H1 (cell line): ENCODE measurements at regions not wholly inside any gene's neighbourhood (a gene's known extent, or its start where the extent isn't known, plus 50 kb on each side); places are given as distances from the start of the nearest gene placed in this dataset.

Experiments used
- CTCF ChIA-PET: fragments of 300-600 bp; sonication (Branson Sonifier 250); formaldehyde crosslinking; loops from one replicate; lab custom pipeline; 2021; ENCODE audit not compliant: partially characterized antibody; lab: Charles Lee
- POLR2A ChIA-PET: fragments of 300-600 bp; sonication (Branson Sonifier 250); formaldehyde crosslinking; loops from one replicate; lab custom pipeline; 2021; ENCODE audit warnings: inconsistent platforms; ENCODE audit not compliant: partially characterized antibody; lab: Charles Lee
- DNase-seq, 2 experiments: peaks; one replicate each; pipeline versions ENCODE4 v3.0.0 to v3.0.0-alpha.2; 2010 to 2022; ENCODE audit warnings: low spot score in 2 of 2, low read depth in 1 of 2, mixed read lengths in 1 of 2
- FAIRE-seq: peaks from 2 replicates; lab custom pipeline; 2011; peaks lifted over from hg19 to GRCh38; lab: Jason Lieb, UNC
- H2AFZ ChIP-seq: 2 replicates; pipeline ENCODE4 v1.8.1; 2012; ENCODE audit warnings: low read length, inconsistent platforms
- H2AK5ac ChIP-seq: 2 replicates; pipeline ENCODE4 v1.6.1; 2013; ENCODE audit warnings: low read depth, low read length
- H2BK120ac ChIP-seq: replicated peaks from 2 replicates; pipeline ENCODE3; 2013; ENCODE audit warnings: low read depth, low read length, inconsistent platforms
- H2BK12ac ChIP-seq: 2 replicates; pipeline ENCODE4 v1.6.1; 2013; ENCODE audit warnings: low read depth, low read length
- H2BK15ac ChIP-seq: 2 replicates; pipeline ENCODE4 v1.6.1; 2013; ENCODE audit warnings: low read length
- H2BK20ac ChIP-seq: 2 replicates; pipeline ENCODE4 v1.6.1; 2013; ENCODE audit warnings: low read length
- H2BK5ac ChIP-seq: 2 replicates; pipeline ENCODE4 v1.6.1; 2013; ENCODE audit warnings: low read depth, low read length
- H3K14ac ChIP-seq: 2 replicates; pipeline ENCODE4 v1.6.1; 2013; ENCODE audit warnings: inconsistent platforms; ENCODE audit not compliant: insufficient read length
- H3K18ac ChIP-seq: 2 replicates; pipeline ENCODE4 v1.6.1; 2013; ENCODE audit warnings: low read length; ENCODE audit errors: extremely low read depth
- H3K23ac ChIP-seq: 2 replicates; pipeline ENCODE4 v1.6.1; 2013; ENCODE audit warnings: inconsistent platforms; ENCODE audit not compliant: insufficient read length
- H3K23me2 ChIP-seq: 2 replicates; pipeline ENCODE4 v1.6.1; 2013; ENCODE audit warnings: low read depth, low read length
- H3K27ac ChIP-seq: 2 replicates; pipeline ENCODE4 v1.6.1; 2011; ENCODE audit warnings: low read depth, low read length, inconsistent platforms
- H3K27me3 ChIP-seq, 4 experiments: replicated peaks in 1 of 4; 1 replicate in 1 of 4; 2 replicates in 3 of 4; pipeline versions ENCODE4 v1.6.1 to v1.8.1; 2011 to 2013; ENCODE audit warnings: low read length in 3 of 4, mild to moderate bottlenecking in 3 of 4, inconsistent platforms in 2 of 4, mixed read lengths in 2 of 4, moderate library complexity in 1 of 4; ENCODE audit not compliant: control insufficient read depth in 3 of 4, insufficient read depth in 3 of 4; ENCODE audit errors: extremely low read depth in 1 of 4
- H3K36me3 ChIP-seq, 4 experiments: 2 replicates each; pipeline versions ENCODE4 v1.6.1 to v1.8.1; 2011 to 2013; ENCODE audit warnings: mild to moderate bottlenecking in 4 of 4, low read length in 3 of 4, moderate library complexity in 2 of 4, control low read depth in 1 of 4, inconsistent platforms in 1 of 4; ENCODE audit not compliant: insufficient read depth in 4 of 4, control insufficient read depth in 2 of 4
- H3K4ac ChIP-seq: replicated peaks from 2 replicates; pipeline ENCODE3; 2013; ENCODE audit warnings: low read length, low read depth, mixed read lengths, inconsistent platforms; ENCODE audit not compliant: insufficient read length
- H3K4me1 ChIP-seq, 4 experiments: replicated peaks in 1 of 4; 1 replicate in 1 of 4; 2 replicates in 3 of 4; pipeline versions ENCODE4 v1.6.1 to v1.8.1; 2011 to 2013; ENCODE audit warnings: low read length in 3 of 4, inconsistent platforms in 2 of 4, mixed read lengths in 1 of 4; ENCODE audit not compliant: insufficient read depth in 4 of 4, control insufficient read depth in 3 of 4
- H3K4me2 ChIP-seq, 2 experiments: 2 replicates each; pipeline versions ENCODE4 v1.6.1 to v1.8.1; 2011 to 2013; ENCODE audit warnings: low read depth in 2 of 2, low read length in 2 of 2, control low read depth in 1 of 2, inconsistent platforms in 1 of 2, mild to moderate bottlenecking in 1 of 2; ENCODE audit not compliant: insufficient read depth in 1 of 2
- H3K4me3 ChIP-seq, 4 experiments: fragments of 200-600, 300-600 bp in 1 of 4; sonication (generic), shearing (Covaris generic), sonication (Bioruptor Twin) in 1 of 4; 2 replicates each; pipeline versions ENCODE4 v1.5.1 to v1.8.1; 2011 to 2016; ENCODE audit warnings: low read length in 4 of 4, low read depth in 3 of 4, control low read depth in 2 of 4, inconsistent platforms in 2 of 4, mild to moderate bottlenecking in 2 of 4, mixed read lengths in 1 of 4, moderate library complexity in 1 of 4; ENCODE audit not compliant: insufficient read depth in 2 of 4; ENCODE audit errors: extremely low read depth in 1 of 4
- H3K56ac ChIP-seq: replicated peaks from 2 replicates; pipeline ENCODE3; 2013; ENCODE audit warnings: low read depth, mild to moderate bottlenecking, mixed read lengths, low read length, inconsistent platforms; ENCODE audit not compliant: insufficient read length
- H3K79me1 ChIP-seq: 2 replicates; pipeline ENCODE4 v1.6.1; 2013; ENCODE audit warnings: low read depth, low read length, control low read depth
- H3K79me2 ChIP-seq, 2 experiments: 2 replicates each; pipeline versions ENCODE4 v1.6.1 to v1.8.1; 2012 to 2013; ENCODE audit warnings: low read length in 2 of 2, mild to moderate bottlenecking in 2 of 2, inconsistent platforms in 1 of 2; ENCODE audit not compliant: insufficient read depth in 2 of 2, control insufficient read depth in 1 of 2
- H3K9ac ChIP-seq, 4 experiments: replicated peaks in 1 of 4; 1 replicate in 1 of 4; 2 replicates in 3 of 4; pipeline versions ENCODE4 v1.6.1 to v1.8.1; 2011 to 2013; ENCODE audit warnings: low read depth in 3 of 4, low read length in 3 of 4, control low read depth in 2 of 4, mild to moderate bottlenecking in 2 of 4, moderate library complexity in 2 of 4, inconsistent platforms in 1 of 4; ENCODE audit errors: extremely low read depth in 1 of 4
- H3K9me3 ChIP-seq, 2 experiments: 2 replicates each; pipeline versions ENCODE4 v1.6.1 to v1.8.1; 2012 to 2013; ENCODE audit warnings: mild to moderate bottlenecking in 2 of 2, moderate library complexity in 2 of 2, control low read depth in 1 of 2, inconsistent platforms in 1 of 2, low read depth in 1 of 2, low read length in 1 of 2, mixed read lengths in 1 of 2; ENCODE audit not compliant: insufficient read depth in 2 of 2
- H4K20me1 ChIP-seq, 2 experiments: replicated peaks in 1 of 2; 2 replicates each; pipeline versions ENCODE3 to v1.8.1; 2011 to 2013; ENCODE audit warnings: inconsistent platforms in 2 of 2, low read length in 2 of 2, mild to moderate bottlenecking in 1 of 2; ENCODE audit not compliant: insufficient read depth in 2 of 2, control insufficient read depth in 1 of 2
- H4K5ac ChIP-seq: 2 replicates; pipeline ENCODE4 v1.6.1; 2013; ENCODE audit warnings: low read length, low read depth, mixed read lengths, inconsistent platforms; ENCODE audit not compliant: insufficient read length
- H4K8ac ChIP-seq: 2 replicates; pipeline ENCODE4 v1.8.0; 2013; ENCODE audit warnings: mild to moderate bottlenecking, moderate library complexity, low read length, inconsistent platforms; ENCODE audit not compliant: insufficient read depth; ENCODE audit errors: extremely low read depth
- H4K91ac ChIP-seq: replicated peaks from 2 replicates; pipeline ENCODE3; 2013; ENCODE audit warnings: low read length, mixed read lengths, inconsistent platforms; ENCODE audit not compliant: insufficient read length
- CEBPB ChIP-seq: IDR thresholded peaks from 2 replicates; pipeline ENCODE4 v1.6.1; 2012; ENCODE audit warnings: low read depth, low read length
- CHD1 ChIP-seq: IDR thresholded peaks from 2 replicates; pipeline ENCODE4 v1.6.1; 2012; ENCODE audit warnings: low read depth, low read length, improper control_type of control experiment
- EGR1 ChIP-seq: IDR thresholded peaks from 2 replicates; pipeline ENCODE4 v1.6.1; 2011; ENCODE audit warnings: low read depth, low read length, borderline replicate concordance
- EZH2 ChIP-seq: fragments of 200-600 bp; sonication (generic); IDR thresholded peaks from 2 replicates; pipeline ENCODE4 v1.7.1; 2012; ENCODE audit warnings: low read depth, mild to moderate bottlenecking, moderate library complexity, low read length, inconsistent platforms; ENCODE audit not compliant: severe bottlenecking
- GABPA ChIP-seq: IDR thresholded peaks from 2 replicates; pipeline ENCODE4 v1.6.1; 2011; ENCODE audit warnings: mild to moderate bottlenecking, low read length, moderate library complexity, borderline replicate concordance; ENCODE audit not compliant: insufficient read depth
- HDAC6 ChIP-seq: IDR thresholded peaks from one replicate; pipeline ENCODE4 v1.7.1; 2012; ENCODE audit warnings: low read depth, mild to moderate bottlenecking, inconsistent platforms, low read length, moderate library complexity
- NANOG ChIP-seq: IDR thresholded peaks from 2 replicates; pipeline ENCODE4 v1.6.1; 2011; ENCODE audit warnings: low read length, low read depth, mild to moderate bottlenecking, inconsistent platforms; ENCODE audit not compliant: insufficient read depth, poor library complexity, severe bottlenecking
- RXRA ChIP-seq: IDR thresholded peaks from 2 replicates; pipeline ENCODE4 v1.6.1; 2011; ENCODE audit warnings: low read depth, mild to moderate bottlenecking, low read length, moderate library complexity; ENCODE audit not compliant: insufficient read depth
- SIX5 ChIP-seq: IDR thresholded peaks from 2 replicates; pipeline ENCODE4 v1.6.1; 2011; ENCODE audit warnings: mild to moderate bottlenecking, low read depth, low read length
- SP1 ChIP-seq: IDR thresholded peaks from 2 replicates; pipeline ENCODE4 v1.6.1; 2011; ENCODE audit warnings: low read depth, low read length
- SRF ChIP-seq: IDR thresholded peaks from 2 replicates; pipeline ENCODE4 v1.6.1; 2011; ENCODE audit warnings: mild to moderate bottlenecking, low read depth, low read length, moderate library complexity
- TAF7 ChIP-seq: optimal IDR thresholded peaks from 2 replicates; pipeline ENCODE3; 2011; ENCODE audit warnings: low read depth, mild to moderate bottlenecking, inconsistent platforms, low read length, moderate library complexity, borderline replicate concordance
- USF2 ChIP-seq: IDR thresholded peaks from 2 replicates; pipeline ENCODE4 v1.6.1; 2011; ENCODE audit warnings: low read length, improper control_type of control experiment
- WGBS, 2 experiments: shearing (Covaris generic) in 1 of 2; methylation state at CpG; one replicate each; pipeline versions ENCODE4 v1.1.6 to v1.1.7; 2013 to 2015; ENCODE audit warnings: low lambda C conversion rate in 2 of 2, mixed read lengths in 2 of 2, inconsistent platforms in 1 of 2, low coverage in 1 of 2, missing lambda C conversion rate in 1 of 2; ENCODE audit not compliant: insufficient replicate concordance in 2 of 2, insufficient coverage in 1 of 2, insufficient read length in 1 of 2; ENCODE audit errors: extremely low coverage in 1 of 2, missing lambda C conversion rate in 1 of 2; 5-methylcytosine and 5-hydroxymethylcytosine counted together
- TF ChIP-seq, protein P1 (sequence below): IDR thresholded peaks from 2 replicates; pipeline ENCODE4 v1.6.1; 2012; ENCODE audit warnings: inconsistent platforms

DNA sequence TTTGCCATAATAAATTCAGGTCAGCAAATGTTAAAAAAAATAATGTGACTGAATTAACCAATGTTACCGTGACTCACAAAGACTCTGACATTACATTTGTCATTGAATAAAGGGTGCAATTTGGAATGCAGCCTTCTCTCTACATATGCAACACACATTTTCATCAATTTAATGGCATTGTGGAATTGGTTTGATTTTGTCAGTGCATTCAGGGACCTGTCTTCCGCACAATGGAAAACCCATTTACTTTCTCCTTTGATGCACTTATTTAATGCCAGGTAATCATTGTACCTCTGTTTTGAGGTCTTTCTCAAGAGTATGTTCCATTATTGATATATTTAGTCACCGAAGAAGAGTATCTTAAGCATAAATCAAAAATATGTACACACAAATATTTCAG is 1099.3 kb downstream of the SOCS6 start:
- POLR2A ChIA-PET: no interaction called here
- H2BK15ac ChIP-seq: no peak overlapping the region
- no peak overlapping the region for H2BK120ac ChIP-seq
- no peak overlapping the region for H2BK12ac ChIP-seq
- no peak overlapping the region for H2AK5ac ChIP-seq
- no peak overlapping the region for H3K27ac ChIP-seq
- no peak overlapping the region for H2BK20ac ChIP-seq
- no peaks in the 10 kb centered on the region for H3K27me3 ChIP-seq
- no peak overlapping the region for H3K18ac ChIP-seq
- no peak overlapping the region for H3K4me3 ChIP-seq
- no peak overlapping the region for H2BK5ac ChIP-seq
- H2AFZ ChIP-seq: no peak overlapping the region
- no peaks in the 10 kb centered on the region for H3K36me3 ChIP-seq
- no peak overlapping the region for H3K4me2 ChIP-seq
- H3K14ac ChIP-seq: no peak overlapping the region
- no peak for FAIRE-seq
- no peak overlapping the region for H3K56ac ChIP-seq
- H4K5ac ChIP-seq: no peak overlapping the region
- TF ChIP-seq CHD1: no peak
- no peak for TF ChIP-seq NANOG
- no peak for TF ChIP-seq EGR1
- no peak for TF ChIP-seq CEBPB
- TF ChIP-seq SRF: no peak
- no peak for TF ChIP-seq HDAC6
- TF ChIP-seq RXRA: no peak
- TF ChIP-seq EZH2: no peak
- TF ChIP-seq SP1: no peak
- TF ChIP-seq USF2: no peak
- TF ChIP-seq, protein P1, sequence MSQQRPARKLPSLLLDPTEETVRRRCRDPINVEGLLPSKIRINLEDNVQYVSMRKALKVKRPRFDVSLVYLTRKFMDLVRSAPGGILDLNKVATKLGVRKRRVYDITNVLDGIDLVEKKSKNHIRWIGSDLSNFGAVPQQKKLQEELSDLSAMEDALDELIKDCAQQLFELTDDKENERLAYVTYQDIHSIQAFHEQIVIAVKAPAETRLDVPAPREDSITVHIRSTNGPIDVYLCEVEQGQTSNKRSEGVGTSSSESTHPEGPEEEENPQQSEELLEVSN: no peak
- TF ChIP-seq TAF7: no peak
- TF ChIP-seq GABPA: no peak
- no peak for TF ChIP-seq SIX5
- TF ChIP-seq, all 59 proteins: peak for 0
- H3K9me3 ChIP-seq: peaks cover 55 to 59% of the 10 kb centered on the region in 2 experiments
- DNase-seq: no peak
- H3K9ac ChIP-seq: no peak overlapping the region
- 85% methylated on average over 3 of the region's 3 CpGs; no CpG with 5 or more reads in 1 of the 2 experiments for WGBS, 2 experiments
- no peaks in the 10 kb centered on the region for H3K79me1 ChIP-seq
- CTCF ChIA-PET: no interaction called here
- no peaks in the 10 kb centered on the region for H3K23me2 ChIP-seq
- H3K23ac ChIP-seq: no peak overlapping the region
- H4K20me1 ChIP-seq: no peaks in the 10 kb centered on the region
- no peak overlapping the region for H4K91ac ChIP-seq
- no peak overlapping the region for H4K8ac ChIP-seq
- no peaks in the 10 kb centered on the region for H3K79me2 ChIP-seq
- no peaks in the 10 kb centered on the region for H3K4me1 ChIP-seq
- H3K4ac ChIP-seq: no peak overlapping the region
